ENCODE measurements at regions not wholly inside any gene's neighbourhood (a gene's known extent, or its start where the extent isn't known, plus 50 kb on each side); places are given as distances from the start of the nearest gene placed in this dataset.

DNA sequence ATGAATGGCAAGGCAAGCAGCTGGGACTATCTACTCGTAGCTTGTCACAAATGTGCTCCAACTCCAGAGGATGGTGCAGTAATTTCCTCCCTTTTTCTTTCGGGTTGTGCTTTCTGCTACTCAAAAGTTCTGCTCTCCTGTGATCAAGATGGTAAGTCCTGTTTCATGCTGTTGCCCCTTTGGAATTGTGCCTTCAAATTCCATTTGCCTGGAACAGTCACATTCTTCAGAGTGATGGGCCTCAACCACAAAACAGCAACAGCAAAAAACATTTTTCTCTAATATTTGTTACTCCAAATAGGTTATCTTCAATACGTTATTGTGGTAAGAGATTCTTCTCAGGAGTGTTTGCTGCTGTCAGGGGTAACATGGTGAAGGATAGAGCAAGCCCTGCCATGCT lies 209.3 kb downstream of the PALM2AKAP2 start:
- no peak for TF ChIP-seq CBX8 (IDR thresholded peaks at IDR 0.05)
- no peak for TF ChIP-seq RAD21 (conservative IDR thresholded peaks at IDR 0.05 in 1 of 2, IDR thresholded peaks at IDR 0.05 in 1 of 2)
- no peak for TF ChIP-seq TFCP2L1 (CRISPR knock-in tag; IDR thresholded peaks at IDR 0.05)
- TF ChIP-seq FOSB (CRISPR knock-in tag; IDR thresholded peaks at IDR 0.05) = no peak
- TF ChIP-seq MYC (IDR thresholded peaks at IDR 0.05; ENCODE audit: borderline replicate concordance, low read length) = no peak
- TF ChIP-seq HOXA7 (CRISPR knock-in tag; IDR thresholded peaks at IDR 0.05) = no peak
- no peak for TF ChIP-seq NFE2L2 (conservative IDR thresholded peaks at IDR 0.05; ENCODE audit: low read length)
- no peak for TF ChIP-seq RARB (CRISPR knock-in tag; IDR thresholded peaks at IDR 0.05)
- TF ChIP-seq CEBPB (IDR thresholded peaks at IDR 0.05) = no peak
- TF ChIP-seq JUNB (IDR thresholded peaks at IDR 0.05) = no peak
- TF ChIP-seq ZFP36 (IDR thresholded peaks at IDR 0.05; ENCODE audit: borderline replicate concordance, partially characterized antibody) = no peak
- H3K4me2 ChIP-seq = no peak overlapping the region
- no peak overlapping the region for H3K27ac ChIP-seq
- ChIA-PET POLR2A (no interaction called here), CTCF (no interaction called here)
- H3K4me3 ChIP-seq = no peak overlapping the region
- DNase-seq (ENCODE audit: low read depth in 1 of 2, low spot score in 1 of 2) = no peak
- WGBS (ENCODE audit: missing lambda C conversion rate) = 68% methylated on average over 3 of the region's 3 CpGs
- no peak for ATAC-seq
- H3K4me1 ChIP-seq = peaks cover 5% of the 10 kb centered on the region; the same call in 1 of the 3 replicates
- no peak for FAIRE-seq
- H3K9me3 ChIP-seq = 0 out of 3 replicates have a peak, but pooled peaks cover 2% of the 10 kb centered on the region

DNA sequence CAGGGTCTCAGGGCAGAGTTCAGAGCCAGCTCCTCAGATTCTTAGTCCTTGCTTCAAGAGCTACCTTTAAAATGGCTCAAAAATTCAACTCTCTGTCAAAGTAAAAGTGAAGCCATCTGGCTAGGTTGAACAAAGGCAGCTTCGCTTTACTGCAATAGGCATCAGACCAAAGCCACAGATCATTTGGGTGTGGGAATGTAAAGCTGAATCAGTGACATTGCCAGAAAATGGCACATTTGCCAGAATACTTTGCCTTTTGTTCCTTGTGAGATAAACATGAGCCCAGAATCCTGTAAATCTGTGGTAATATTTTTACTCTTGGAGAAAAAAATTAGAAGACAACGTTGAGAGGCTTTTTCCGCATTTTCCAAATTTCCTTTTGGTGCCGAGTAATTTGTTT lies 210.5 kb downstream of the PALM2AKAP2 start:
- 73% methylated on average over 4 of the region's 4 CpGs for WGBS (ENCODE audit: missing lambda C conversion rate)
- CTCF ChIA-PET = interaction anchor here (1.0 kb wide), 2 partner anchors 19 to 31 kb away, joined by 3 read pairs; no protein-coding TSS in a partner anchor
- POLR2A ChIA-PET = no interaction called here
- DNase-seq (ENCODE audit: low read depth in 1 of 2, low spot score in 1 of 2) (no peak), FAIRE-seq (no peak), ATAC-seq (no peak)
- H3K9me3 ChIP-seq = peaks cover 2% of the 10 kb centered on the region; the same call in 1 of the 3 replicates
- peaks cover 5% of the 10 kb centered on the region; the same call in 1 of the 3 replicates for H3K4me1 ChIP-seq
- no peak for TF ChIP-seq ESRRA (IDR thresholded peaks at IDR 0.05; ENCODE audit: borderline replicate concordance, low read length)
- no peak for TF ChIP-seq MAZ (IDR thresholded peaks at IDR 0.05; ENCODE audit: borderline replicate concordance, low read depth, low read length)
- TF ChIP-seq CEBPB (IDR thresholded peaks at IDR 0.05) = no peak
- no peak for TF ChIP-seq CHD4 (IDR thresholded peaks at IDR 0.05; ENCODE audit: borderline replicate concordance)
- no peak for TF ChIP-seq KDM5A (IDR thresholded peaks at IDR 0.05)
- no peak for TF ChIP-seq MYC (IDR thresholded peaks at IDR 0.05; ENCODE audit: borderline replicate concordance, low read length)
- no peak for TF ChIP-seq RAD21 (conservative IDR thresholded peaks at IDR 0.05 in 1 of 2, IDR thresholded peaks at IDR 0.05 in 1 of 2)
- TF ChIP-seq FOSB (CRISPR knock-in tag; IDR thresholded peaks at IDR 0.05) = no peak
- TF ChIP-seq EP300 (IDR thresholded peaks at IDR 0.05) = no peak
- TF ChIP-seq ZSCAN20 (CRISPR knock-in tag; IDR thresholded peaks at IDR 0.05) = no peak
- no peak for TF ChIP-seq SREBF2 (IDR thresholded peaks at IDR 0.05)
- TF ChIP-seq SMC3 (IDR thresholded peaks at IDR 0.05) = no peak
- TF ChIP-seq, protein P1, sequence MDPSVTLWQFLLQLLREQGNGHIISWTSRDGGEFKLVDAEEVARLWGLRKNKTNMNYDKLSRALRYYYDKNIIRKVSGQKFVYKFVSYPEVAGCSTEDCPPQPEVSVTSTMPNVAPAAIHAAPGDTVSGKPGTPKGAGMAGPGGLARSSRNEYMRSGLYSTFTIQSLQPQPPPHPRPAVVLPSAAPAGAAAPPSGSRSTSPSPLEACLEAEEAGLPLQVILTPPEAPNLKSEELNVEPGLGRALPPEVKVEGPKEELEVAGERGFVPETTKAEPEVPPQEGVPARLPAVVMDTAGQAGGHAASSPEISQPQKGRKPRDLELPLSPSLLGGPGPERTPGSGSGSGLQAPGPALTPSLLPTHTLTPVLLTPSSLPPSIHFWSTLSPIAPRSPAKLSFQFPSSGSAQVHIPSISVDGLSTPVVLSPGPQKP (IDR thresholded peaks at IDR 0.05; ENCODE audit: low read depth, low read length) = no peak
- no peak for TF ChIP-seq NR3C1 (IDR thresholded peaks at IDR 0.05)
- TF ChIP-seq TP53 (CRISPR knock-in tag; IDR thresholded peaks at IDR 0.05) = no peak
- TF ChIP-seq, protein P2, sequence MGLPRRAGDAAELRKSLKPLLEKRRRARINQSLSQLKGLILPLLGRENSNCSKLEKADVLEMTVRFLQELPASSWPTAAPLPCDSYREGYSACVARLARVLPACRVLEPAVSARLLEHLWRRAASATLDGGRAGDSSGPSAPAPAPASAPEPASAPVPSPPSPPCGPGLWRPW (IDR thresholded peaks at IDR 0.05) = no peak
- TF ChIP-seq, protein P3, sequence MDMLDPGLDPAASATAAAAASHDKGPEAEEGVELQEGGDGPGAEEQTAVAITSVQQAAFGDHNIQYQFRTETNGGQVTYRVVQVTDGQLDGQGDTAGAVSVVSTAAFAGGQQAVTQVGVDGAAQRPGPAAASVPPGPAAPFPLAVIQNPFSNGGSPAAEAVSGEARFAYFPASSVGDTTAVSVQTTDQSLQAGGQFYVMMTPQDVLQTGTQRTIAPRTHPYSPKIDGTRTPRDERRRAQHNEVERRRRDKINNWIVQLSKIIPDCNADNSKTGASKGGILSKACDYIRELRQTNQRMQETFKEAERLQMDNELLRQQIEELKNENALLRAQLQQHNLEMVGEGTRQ (IDR thresholded peaks at IDR 0.05) = no peak
- H3K27ac ChIP-seq = no peak overlapping the region
- no peak overlapping the region for H3K4me2 ChIP-seq
- H3K4me3 ChIP-seq = no peak overlapping the region

DNA sequence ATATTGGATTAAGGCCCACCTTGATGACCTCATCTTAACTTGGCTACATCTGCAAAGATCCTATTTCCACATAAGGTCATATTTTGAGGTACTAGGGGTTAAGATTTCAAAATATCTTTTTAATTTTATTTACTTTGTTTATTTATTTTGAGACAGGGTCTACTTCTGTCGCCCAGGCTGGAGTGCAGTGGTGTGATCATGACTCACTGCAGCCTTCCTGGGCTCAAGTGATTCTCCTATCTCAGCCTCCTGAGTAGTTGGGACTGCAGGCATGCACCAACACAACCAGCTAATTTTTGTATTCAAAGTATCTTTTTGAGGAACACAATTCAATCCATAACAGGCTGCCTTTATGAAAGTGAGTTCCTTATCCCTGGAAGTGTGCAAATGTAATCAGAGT lies 212.3 kb downstream of the PALM2AKAP2 start:
- peaks cover 2% of the 10 kb centered on the region; the same call in 1 of the 3 replicates for H3K9me3 ChIP-seq
- FAIRE-seq (no peak), DNase-seq (ENCODE audit: low read depth in 1 of 2, low spot score in 1 of 2) (no peak), ATAC-seq (no peak)
- ChIA-PET CTCF (no interaction called here), POLR2A (no interaction called here)
- no peak overlapping the region for H3K27ac ChIP-seq
- H3K4me1 ChIP-seq = no peaks in the 10 kb centered on the region
- WGBS (ENCODE audit: missing lambda C conversion rate) = 0% methylated on average over 1 of the region's 1 CpG
- H3K4me3 ChIP-seq = no peak overlapping the region
- no peak overlapping the region for H3K4me2 ChIP-seq
- no peak for TF ChIP-seq GATA3 (IDR thresholded peaks at IDR 0.05; ENCODE audit: borderline replicate concordance)
- no peak for TF ChIP-seq BHLHE40 (IDR thresholded peaks at IDR 0.05; ENCODE audit: low read depth, low read length)
- no peak for TF ChIP-seq EP300 (IDR thresholded peaks at IDR 0.05)
- TF ChIP-seq, protein P4, sequence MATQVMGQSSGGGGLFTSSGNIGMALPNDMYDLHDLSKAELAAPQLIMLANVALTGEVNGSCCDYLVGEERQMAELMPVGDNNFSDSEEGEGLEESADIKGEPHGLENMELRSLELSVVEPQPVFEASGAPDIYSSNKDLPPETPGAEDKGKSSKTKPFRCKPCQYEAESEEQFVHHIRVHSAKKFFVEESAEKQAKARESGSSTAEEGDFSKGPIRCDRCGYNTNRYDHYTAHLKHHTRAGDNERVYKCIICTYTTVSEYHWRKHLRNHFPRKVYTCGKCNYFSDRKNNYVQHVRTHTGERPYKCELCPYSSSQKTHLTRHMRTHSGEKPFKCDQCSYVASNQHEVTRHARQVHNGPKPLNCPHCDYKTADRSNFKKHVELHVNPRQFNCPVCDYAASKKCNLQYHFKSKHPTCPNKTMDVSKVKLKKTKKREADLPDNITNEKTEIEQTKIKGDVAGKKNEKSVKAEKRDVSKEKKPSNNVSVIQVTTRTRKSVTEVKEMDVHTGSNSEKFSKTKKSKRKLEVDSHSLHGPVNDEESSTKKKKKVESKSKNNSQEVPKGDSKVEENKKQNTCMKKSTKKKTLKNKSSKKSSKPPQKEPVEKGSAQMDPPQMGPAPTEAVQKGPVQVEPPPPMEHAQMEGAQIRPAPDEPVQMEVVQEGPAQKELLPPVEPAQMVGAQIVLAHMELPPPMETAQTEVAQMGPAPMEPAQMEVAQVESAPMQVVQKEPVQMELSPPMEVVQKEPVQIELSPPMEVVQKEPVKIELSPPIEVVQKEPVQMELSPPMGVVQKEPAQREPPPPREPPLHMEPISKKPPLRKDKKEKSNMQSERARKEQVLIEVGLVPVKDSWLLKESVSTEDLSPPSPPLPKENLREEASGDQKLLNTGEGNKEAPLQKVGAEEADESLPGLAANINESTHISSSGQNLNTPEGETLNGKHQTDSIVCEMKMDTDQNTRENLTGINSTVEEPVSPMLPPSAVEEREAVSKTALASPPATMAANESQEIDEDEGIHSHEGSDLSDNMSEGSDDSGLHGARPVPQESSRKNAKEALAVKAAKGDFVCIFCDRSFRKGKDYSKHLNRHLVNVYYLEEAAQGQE (IDR thresholded peaks at IDR 0.05) = no peak
- no peak for TF ChIP-seq ZC3H11A (IDR thresholded peaks at IDR 0.05)
- TF ChIP-seq MAZ (IDR thresholded peaks at IDR 0.05; ENCODE audit: borderline replicate concordance, low read depth, low read length) = no peak
- no peak for TF ChIP-seq NPAS2 (CRISPR knock-in tag; IDR thresholded peaks at IDR 0.05; ENCODE audit: borderline replicate concordance)
- no peak for TF ChIP-seq HOXB5 (CRISPR knock-in tag; IDR thresholded peaks at IDR 0.05)
- TF ChIP-seq, protein P5, sequence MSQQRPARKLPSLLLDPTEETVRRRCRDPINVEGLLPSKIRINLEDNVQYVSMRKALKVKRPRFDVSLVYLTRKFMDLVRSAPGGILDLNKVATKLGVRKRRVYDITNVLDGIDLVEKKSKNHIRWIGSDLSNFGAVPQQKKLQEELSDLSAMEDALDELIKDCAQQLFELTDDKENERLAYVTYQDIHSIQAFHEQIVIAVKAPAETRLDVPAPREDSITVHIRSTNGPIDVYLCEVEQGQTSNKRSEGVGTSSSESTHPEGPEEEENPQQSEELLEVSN (IDR thresholded peaks at IDR 0.05; ENCODE audit: borderline replicate concordance, low read depth) = no peak

Data from A549 (cell line).